GM19463 (cell line): ENCODE measurements at regions not wholly inside any gene's neighbourhood (a gene's known extent, or its start where the extent isn't known, plus 50 kb on each side); places are given as distances from the start of the nearest gene placed in this dataset.

ENCODE experiments used
- ATAC-seq: cut with Tn5 transposase; IDR thresholded peaks from one replicate; pipeline ENCODE4 v1.9.1; 2021; ENCODE audit warnings: mild to moderate bottlenecking, moderate library complexity; ENCODE audit not compliant: unreplicated experiment

GRCh38 chr18:24663026-24663425 is 202.6 kb downstream of the HRH4 start:
- ATAC-seq, result no peak

- ATAC-seq, result no peak
Observed at GRCh38 chr18:24669015-24669414, 208.6 kb downstream of the HRH4 start.

GRCh38 chr18:24669502-24669901 is 209.1 kb downstream of the HRH4 start:
- ATAC-seq, result no peak

GRCh38 chr18:24672165-24672941 is 211.9 kb downstream of the HRH4 start:
- ATAC-seq, result no peak

GRCh38 chr18:24674200-24674599 is 213.8 kb downstream of the HRH4 start:
- ATAC-seq, result no peak

- no peak for ATAC-seq
Observed at GRCh38 chr18:24674605-24675004, 214.2 kb downstream of the HRH4 start.

GRCh38 chr18:24677011-24677410 is 216.6 kb downstream of the HRH4 start:
- ATAC-seq, result no peak

- ATAC-seq, result no peak
Observed at GRCh38 chr18:24678107-24678506, 217.7 kb downstream of the HRH4 start.

- ATAC-seq, result no peak
Observed at GRCh38 chr18:24678626-24679025, 218.2 kb downstream of the HRH4 start.

GRCh38 chr18:24679062-24679461 is 218.6 kb downstream of the HRH4 start:
- no peak for ATAC-seq

GRCh38 chr18:24683925-24684324 is 223.5 kb downstream of the HRH4 start:
- ATAC-seq, result no peak

- no peak for ATAC-seq
Observed at GRCh38 chr18:24685254-24685959, 225.0 kb downstream of the HRH4 start.

- ATAC-seq, result no peak
Observed at GRCh38 chr18:24695168-24695567, 234.7 kb downstream of the HRH4 start.

- no peak for ATAC-seq
Observed at GRCh38 chr18:24702001-24702515, 241.6 kb downstream of the HRH4 start.

- ATAC-seq, result no peak
Observed at GRCh38 chr18:24703316-24703715, 242.9 kb downstream of the HRH4 start.

GRCh38 chr18:24704946-24705630 is 244.7 kb downstream of the HRH4 start:
- ATAC-seq, result no peak

- no peak for ATAC-seq
Observed at GRCh38 chr18:24710474-24710873, 250.0 kb downstream of the HRH4 start.

- ATAC-seq, result no peak
Observed at GRCh38 chr18:24719791-24720190, 259.4 kb downstream of the HRH4 start.

GRCh38 chr18:24721388-24721787 is 261.0 kb downstream of the HRH4 start:
- ATAC-seq, result no peak

- no peak for ATAC-seq
Observed at GRCh38 chr18:24725644-24726415, 265.4 kb downstream of the HRH4 start.
